Hepatocyte (in vitro differentiated cells): ENCODE measurements at regions not wholly inside any gene's neighbourhood (a gene's known extent, or its start where the extent isn't known, plus 50 kb on each side); places are given as distances from the start of the nearest gene placed in this dataset.

ENCODE experiments used
- DNase-seq: peaks from one replicate; pipeline ENCODE4 v3.0.0-alpha.2; 2016; ENCODE audit warnings: low spot score
- H2AFZ ChIP-seq: fragments of 200-600 bp; sonication (generic); 2 replicates; pipeline ENCODE4 v1.6.0; 2016; ENCODE audit warnings: antibody characterized with exemption, mild to moderate bottlenecking
- H3K27ac ChIP-seq: fragments of 200-600 bp; sonication (generic); 2 replicates; pipeline ENCODE4 v1.5.1; 2016; ENCODE audit warnings: mild to moderate bottlenecking
- H3K27me3 ChIP-seq: fragments of 200-600 bp; sonication (generic); 2 replicates; pipeline ENCODE4 v1.6.1; 2016
- H3K36me3 ChIP-seq: fragments of 200-600 bp; sonication (generic); replicated peaks from 2 replicates; pipeline ENCODE4 v1.5.1; 2016; ENCODE audit warnings: low read depth; ENCODE audit not compliant: insufficient read depth
- H3K4me1 ChIP-seq: fragments of 200-600 bp; sonication (generic); 2 replicates; pipeline ENCODE4 v1.5.1; 2016; ENCODE audit warnings: mild to moderate bottlenecking, moderate library complexity; ENCODE audit not compliant: insufficient read depth
- H3K4me2 ChIP-seq: fragments of 200-600 bp; sonication (generic); 2 replicates; pipeline ENCODE4 v1.6.0; 2016
- H3K4me3 ChIP-seq: fragments of 200-600 bp; sonication (generic); 2 replicates; pipeline ENCODE4 v1.5.1; 2016; ENCODE audit warnings: mild to moderate bottlenecking
- H3K79me2 ChIP-seq: fragments of 200-600 bp; sonication (generic); 2 replicates; pipeline ENCODE4 v1.6.0; 2017; ENCODE audit warnings: mild to moderate bottlenecking
- H3K9me2 ChIP-seq: fragments of 200-600 bp; sonication (generic); replicated peaks from 2 replicates; pipeline ENCODE4 v1.6.0; 2017; ENCODE audit warnings: mild to moderate bottlenecking; ENCODE audit not compliant: insufficient read depth
- H3K9me3 ChIP-seq: fragments of 200-600 bp; sonication (generic); 2 replicates; pipeline ENCODE4 v1.5.1; 2016; ENCODE audit warnings: low read depth, mild to moderate bottlenecking
- H4K20me1 ChIP-seq: fragments of 200-600 bp; sonication (generic); 2 replicates; pipeline ENCODE4 v1.6.0; 2016; ENCODE audit warnings: mild to moderate bottlenecking; ENCODE audit not compliant: insufficient read depth, poor library complexity, severe bottlenecking
- CTCF ChIP-seq: fragments of 200-600 bp; sonication (generic); IDR thresholded peaks from 2 replicates; pipeline ENCODE4 v1.5.1; 2016; ENCODE audit warnings: antibody characterized with exemption, mild to moderate bottlenecking; ENCODE audit not compliant: poor library complexity
- EZH2 ChIP-seq: fragments of 200-600 bp; sonication (generic); IDR thresholded peaks from 2 replicates; pipeline ENCODE4 v1.6.1; 2016; ENCODE audit warnings: antibody characterized with exemption, mild to moderate bottlenecking, borderline replicate concordance
- EZH2phosphoT487 ChIP-seq: fragments of 200-600 bp; sonication (generic); IDR thresholded peaks from one replicate; pipeline ENCODE4 v1.6.1; 2018; ENCODE audit warnings: antibody characterized with exemption, mild to moderate bottlenecking, low read depth, moderate library complexity; ENCODE audit not compliant: unreplicated experiment, severe bottlenecking
- WGBS: methylation state at CpG from one replicate; pipeline ENCODE4 v1.1.6; 2016; ENCODE audit warnings: low lambda C conversion rate; ENCODE audit errors: missing lambda C conversion rate; 5-methylcytosine and 5-hydroxymethylcytosine counted together

- no peak for DNase-seq
- Histone ChIP-seq H4K20me1 (no peaks in the 10 kb centered on the region), H3K27me3 (no peaks in the 10 kb centered on the region), H3K36me3 (no peaks in the 10 kb centered on the region), H3K9me2 (no peaks in the 10 kb centered on the region), H3K4me2 (no peak overlapping the region), H2AFZ (no peak overlapping the region), H3K79me2 (no peaks in the 10 kb centered on the region), H3K27ac (no peak overlapping the region), H3K9me3 (no peaks in the 10 kb centered on the region), H3K4me1 (no peaks in the 10 kb centered on the region), H3K4me3 (no peak overlapping the region)
- WGBS = 30% methylated on average over 1 of the region's 1 CpG
- no peak for TF ChIP-seq EZH2phosphoT487
- TF ChIP-seq CTCF = no peak
- TF ChIP-seq EZH2 = no peak
These were observed 291.1 kb upstream of the C11orf87 start for GRCh38 chr11:109130910-109131309.

GRCh38 chr11:109132539-109132938 lies 289.5 kb upstream of the C11orf87 start:
- TF ChIP-seq EZH2phosphoT487 (no peak), CTCF (no peak), EZH2 (no peak)
- Histone ChIP-seq H3K36me3 (no peaks in the 10 kb centered on the region), H3K9me2 (no peaks in the 10 kb centered on the region), H3K27me3 (no peaks in the 10 kb centered on the region), H3K27ac (no peak overlapping the region), H3K79me2 (no peaks in the 10 kb centered on the region), H3K4me3 (no peak overlapping the region), H3K4me1 (no peaks in the 10 kb centered on the region), H3K9me3 (no peaks in the 10 kb centered on the region), H3K4me2 (no peak overlapping the region), H4K20me1 (no peaks in the 10 kb centered on the region), H2AFZ (no peak overlapping the region)
- WGBS = 43% methylated on average over 4 of the region's 4 CpGs
- DNase-seq = no peak

- H3K4me1 ChIP-seq = no peaks in the 10 kb centered on the region
- H3K27ac ChIP-seq = no peak overlapping the region
- DNase-seq = no peak
- no peaks in the 10 kb centered on the region for H3K27me3 ChIP-seq
- no peaks in the 10 kb centered on the region for H3K9me3 ChIP-seq
- no peak overlapping the region for H3K4me3 ChIP-seq
- TF ChIP-seq EZH2 (no peak), CTCF (no peak), EZH2phosphoT487 (no peak)
- H2AFZ ChIP-seq = no peak overlapping the region
- no peaks in the 10 kb centered on the region for H3K9me2 ChIP-seq
- WGBS = 58% methylated on average over 4 of the region's 4 CpGs
- H3K36me3 ChIP-seq = no peaks in the 10 kb centered on the region
- H3K4me2 ChIP-seq = no peak overlapping the region
- H4K20me1 ChIP-seq = no peaks in the 10 kb centered on the region
- H3K79me2 ChIP-seq = no peaks in the 10 kb centered on the region
These were observed 288.8 kb upstream of the C11orf87 start for GRCh38 chr11:109133159-109133558.

GRCh38 chr11:109135627-109136026 lies 286.4 kb upstream of the C11orf87 start:
- Histone ChIP-seq H3K9me2 (no peaks in the 10 kb centered on the region), H4K20me1 (no peaks in the 10 kb centered on the region), H3K27ac (no peak overlapping the region), H3K36me3 (no peaks in the 10 kb centered on the region), H2AFZ (no peak overlapping the region), H3K4me2 (no peak overlapping the region), H3K4me3 (no peak overlapping the region), H3K9me3 (no peaks in the 10 kb centered on the region), H3K4me1 (no peaks in the 10 kb centered on the region), H3K79me2 (no peaks in the 10 kb centered on the region), H3K27me3 (no peaks in the 10 kb centered on the region)
- DNase-seq = no peak
- 88% methylated on average over 2 of the region's 2 CpGs for whole genome bisulfite sequencing
- TF ChIP-seq EZH2 = no peak
- no peak for TF ChIP-seq EZH2phosphoT487
